H1 (cell line): ENCODE measurements at regions not wholly inside any gene's neighbourhood (a gene's known extent, or its start where the extent isn't known, plus 50 kb on each side); places are given as distances from the start of the nearest gene placed in this dataset.

ENCODE experiments used
- BACH1 ChIP-seq: IDR thresholded peaks from 2 replicates; pipeline ENCODE4 v1.6.1; 2012; ENCODE audit warnings: low read length, improper control_type of control experiment
- BCL11A ChIP-seq, 2 experiments: IDR thresholded peaks; one replicate each; pipeline ENCODE4 v1.6.1; 2011; ENCODE audit warnings: low read depth in 2 of 2, low read length in 2 of 2, mild to moderate bottlenecking in 2 of 2
- CBX8 ChIP-seq: fragments of 300-800, 300-1000 bp; sonication (generic); IDR thresholded peaks from 2 replicates; pipeline ENCODE4 v1.7.1; 2016; ENCODE audit warnings: low read depth, low read length, borderline replicate concordance
- CHD1 ChIP-seq: IDR thresholded peaks from 2 replicates; pipeline ENCODE4 v1.6.1; 2012; ENCODE audit warnings: low read depth, low read length, improper control_type of control experiment
- CHD2 ChIP-seq: IDR thresholded peaks from 2 replicates; pipeline ENCODE4 v1.6.1; 2012; ENCODE audit warnings: low read length, improper control_type of control experiment
- CREB1 ChIP-seq: IDR thresholded peaks from 2 replicates; pipeline ENCODE4 v1.6.1; 2012; ENCODE audit warnings: inconsistent platforms
- EP300 ChIP-seq, 2 experiments: IDR thresholded peaks; 1 replicate in 1 of 2; 2 replicates in 1 of 2; pipeline ENCODE4 v1.6.1; 2011 to 2012; ENCODE audit warnings: low read depth in 2 of 2, low read length in 2 of 2, mild to moderate bottlenecking in 2 of 2, borderline replicate concordance in 1 of 2, inconsistent platforms in 1 of 2, moderate library complexity in 1 of 2
- GTF2F1 ChIP-seq: IDR thresholded peaks from 2 replicates; pipeline ENCODE4 v1.6.1; 2012; ENCODE audit warnings: low read depth, low read length, improper control_type of control experiment, borderline replicate concordance
- HDAC2 ChIP-seq, 2 experiments: fragments of 300-600 bp in 1 of 2; sonication (generic) in 1 of 2; IDR thresholded peaks; 2 replicates each; pipeline ENCODE4 v1.6.1; 2011 to 2012; ENCODE audit warnings: low read depth in 2 of 2, low read length in 2 of 2, mild to moderate bottlenecking in 2 of 2, moderate library complexity in 2 of 2, borderline replicate concordance in 1 of 2, inconsistent platforms in 1 of 2
- JUN ChIP-seq: IDR thresholded peaks from 2 replicates; pipeline ENCODE4 v1.6.1; 2011; ENCODE audit warnings: low read depth, mild to moderate bottlenecking, improper control_type of control experiment, low read length
- KDM4A ChIP-seq: IDR thresholded peaks from one replicate; pipeline ENCODE4 v1.7.1; 2012; ENCODE audit warnings: low read depth, mild to moderate bottlenecking, moderate library complexity, low read length, inconsistent platforms; ENCODE audit not compliant: severe bottlenecking
- KDM5A ChIP-seq: fragments of 200-600 bp; IDR thresholded peaks from 2 replicates; pipeline ENCODE4 v1.7.1; 2012; ENCODE audit warnings: mild to moderate bottlenecking, low read length, inconsistent platforms, mixed read lengths
- NANOG ChIP-seq: IDR thresholded peaks from 2 replicates; pipeline ENCODE4 v1.6.1; 2011; ENCODE audit warnings: low read length, low read depth, mild to moderate bottlenecking, inconsistent platforms; ENCODE audit not compliant: insufficient read depth, poor library complexity, severe bottlenecking
- POLR2A ChIP-seq, 2 experiments: IDR thresholded peaks; 1 replicate in 1 of 2; 2 replicates in 1 of 2; pipeline ENCODE4 v1.6.1; 2011; ENCODE audit warnings: low read depth in 2 of 2, low read length in 2 of 2, mild to moderate bottlenecking in 2 of 2; ENCODE audit errors: control extremely low read depth in 1 of 2
- POU5F1 ChIP-seq: IDR thresholded peaks from 2 replicates; pipeline ENCODE4 v1.6.1; 2011; ENCODE audit warnings: low read depth, mild to moderate bottlenecking, low read length, moderate library complexity
- RFX5 ChIP-seq: IDR thresholded peaks from 2 replicates; pipeline ENCODE4 v1.6.1; 2011; ENCODE audit warnings: low read depth, low read length, improper control_type of control experiment, borderline replicate concordance
- SIN3A ChIP-seq, 2 experiments: IDR thresholded peaks in 1 of 2; conservative IDR thresholded peaks in 1 of 2; 2 replicates each; pipeline ENCODE4 v1.6.1; 2011 to 2012; ENCODE audit warnings: low read length in 2 of 2, improper control_type of control experiment in 1 of 2, low read depth in 1 of 2, mild to moderate bottlenecking in 1 of 2
- SIRT6 ChIP-seq: IDR thresholded peaks from one replicate; pipeline ENCODE4 v1.7.1; 2012; ENCODE audit warnings: low read length, inconsistent platforms
- SP2 ChIP-seq: IDR thresholded peaks from 2 replicates; pipeline ENCODE4 v1.6.1; 2012; ENCODE audit warnings: mild to moderate bottlenecking, low read length, inconsistent platforms
- SUZ12 ChIP-seq: fragments of 200-600 bp; sonication (generic); IDR thresholded peaks from 2 replicates; pipeline ENCODE4 v1.6.1; 2012; ENCODE audit warnings: mild to moderate bottlenecking, inconsistent platforms, low read length, moderate library complexity, mixed read lengths
- TCF12 ChIP-seq: IDR thresholded peaks from 2 replicates; pipeline ENCODE4 v1.6.1; 2011; ENCODE audit warnings: low read depth, mild to moderate bottlenecking, low read length
- YY1 ChIP-seq: IDR thresholded peaks from 2 replicates; pipeline ENCODE4 v1.6.1; 2011; ENCODE audit warnings: low read depth, mild to moderate bottlenecking, low read length
- TF ChIP-seq, protein P1 (sequence below), 3 experiments: IDR thresholded peaks; 1 replicate in 2 of 3; 2 replicates in 1 of 3; pipeline versions ENCODE4 v1.5.1 to v1.6.1; 2011; ENCODE audit warnings: low read length in 3 of 3, mild to moderate bottlenecking in 3 of 3, inconsistent platforms in 2 of 3, low read depth in 1 of 3, moderate library complexity in 1 of 3; ENCODE audit not compliant: insufficient read depth in 1 of 3; ENCODE audit errors: control extremely low read depth in 1 of 3
- TF ChIP-seq, protein P2 (sequence below): IDR thresholded peaks from 2 replicates; pipeline ENCODE4 v1.6.1; 2012; ENCODE audit warnings: inconsistent platforms

DNA sequence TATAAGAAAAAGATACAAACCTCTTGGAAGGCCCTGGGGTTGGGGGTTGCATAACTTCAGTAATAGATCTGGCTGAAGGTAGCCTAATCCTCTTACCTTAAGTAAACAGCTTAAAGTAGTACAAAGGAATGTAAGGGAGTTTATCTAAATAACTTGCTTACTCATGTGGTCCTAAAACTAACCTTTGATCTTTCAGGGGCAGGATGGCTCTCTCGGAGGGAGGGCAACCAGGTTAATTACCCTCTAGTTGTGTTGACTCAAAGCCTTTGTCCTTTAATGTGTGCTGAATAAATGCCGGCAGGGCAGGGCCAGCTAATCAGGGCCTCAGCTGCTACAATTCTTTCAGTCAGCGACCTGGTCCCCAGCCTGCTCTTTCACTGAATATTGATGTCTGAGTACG is 822.0 kb upstream of the SLIT2 start (continued):
- no peak for TF ChIP-seq KDM5A
- no peak for TF ChIP-seq CBX8
- no peak for TF ChIP-seq POU5F1
- no peak for TF ChIP-seq HDAC2 (IDR thresholded peaks at IDR 0.05; ENCODE audit: borderline replicate concordance in 1 of 2, low read depth in 2 of 2, low read length in 2 of 2)
- TF ChIP-seq NANOG, result peak; percentile 98
- TF ChIP-seq YY1, result no peak
- TF ChIP-seq RFX5, result no peak
- TF ChIP-seq BCL11A (IDR thresholded peaks at IDR 0.05; ENCODE audit: low read depth in 2 of 2, low read length in 2 of 2), result peak in 1 of 2 experiments; percentile 51
- no peak for TF ChIP-seq SIN3A (conservative IDR thresholded peaks at IDR 0.05 in 1 of 2, IDR thresholded peaks at IDR 0.05 in 1 of 2; ENCODE audit: low read depth in 1 of 2, low read length in 2 of 2)
- no peak for TF ChIP-seq JUN
- TF ChIP-seq CREB1, result no peak
- 0 out of 3 replicates have a peak, but pooled peaks of 1 of the 2 experiments have one; percentile 34 for TF ChIP-seq EP300 (IDR thresholded peaks at IDR 0.05; ENCODE audit: borderline replicate concordance in 1 of 2, low read depth in 2 of 2, low read length in 2 of 2)
- TF ChIP-seq SP2, result no peak
- no peak for TF ChIP-seq SIRT6
- no peak for TF ChIP-seq CHD2
- no peak for TF ChIP-seq BACH1
- TF ChIP-seq POLR2A (IDR thresholded peaks at IDR 0.05; ENCODE audit: control extremely low read depth in 1 of 2, low read depth in 2 of 2, low read length in 2 of 2), result no peak
- TF ChIP-seq, protein P1, sequence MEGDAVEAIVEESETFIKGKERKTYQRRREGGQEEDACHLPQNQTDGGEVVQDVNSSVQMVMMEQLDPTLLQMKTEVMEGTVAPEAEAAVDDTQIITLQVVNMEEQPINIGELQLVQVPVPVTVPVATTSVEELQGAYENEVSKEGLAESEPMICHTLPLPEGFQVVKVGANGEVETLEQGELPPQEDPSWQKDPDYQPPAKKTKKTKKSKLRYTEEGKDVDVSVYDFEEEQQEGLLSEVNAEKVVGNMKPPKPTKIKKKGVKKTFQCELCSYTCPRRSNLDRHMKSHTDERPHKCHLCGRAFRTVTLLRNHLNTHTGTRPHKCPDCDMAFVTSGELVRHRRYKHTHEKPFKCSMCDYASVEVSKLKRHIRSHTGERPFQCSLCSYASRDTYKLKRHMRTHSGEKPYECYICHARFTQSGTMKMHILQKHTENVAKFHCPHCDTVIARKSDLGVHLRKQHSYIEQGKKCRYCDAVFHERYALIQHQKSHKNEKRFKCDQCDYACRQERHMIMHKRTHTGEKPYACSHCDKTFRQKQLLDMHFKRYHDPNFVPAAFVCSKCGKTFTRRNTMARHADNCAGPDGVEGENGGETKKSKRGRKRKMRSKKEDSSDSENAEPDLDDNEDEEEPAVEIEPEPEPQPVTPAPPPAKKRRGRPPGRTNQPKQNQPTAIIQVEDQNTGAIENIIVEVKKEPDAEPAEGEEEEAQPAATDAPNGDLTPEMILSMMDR (IDR thresholded peaks at IDR 0.05; ENCODE audit: control extremely low read depth in 1 of 3, insufficient read depth in 1 of 3, low read depth in 1 of 3, low read length in 3 of 3), result no peak
- TF ChIP-seq, protein P2, sequence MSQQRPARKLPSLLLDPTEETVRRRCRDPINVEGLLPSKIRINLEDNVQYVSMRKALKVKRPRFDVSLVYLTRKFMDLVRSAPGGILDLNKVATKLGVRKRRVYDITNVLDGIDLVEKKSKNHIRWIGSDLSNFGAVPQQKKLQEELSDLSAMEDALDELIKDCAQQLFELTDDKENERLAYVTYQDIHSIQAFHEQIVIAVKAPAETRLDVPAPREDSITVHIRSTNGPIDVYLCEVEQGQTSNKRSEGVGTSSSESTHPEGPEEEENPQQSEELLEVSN, result no peak
- no peak for TF ChIP-seq SUZ12
- no peak for TF ChIP-seq KDM4A
- no peak for TF ChIP-seq GTF2F1
- TF ChIP-seq CHD1, result no peak
- no peak for TF ChIP-seq TCF12
